GM23338 (cell line): ENCODE measurements at regions not wholly inside any gene's neighbourhood (a gene's known extent, or its start where the extent isn't known, plus 50 kb on each side); places are given as distances from the start of the nearest gene placed in this dataset.

ENCODE experiments used
- ATAC-seq: fragments of 200-7000 bp; cut with Tn5 transposase; 3 replicates; pipeline ENCODE4 v1.9.1; 2020
- DNase-seq: peaks from one replicate; pipeline ENCODE4 v3.0.0-alpha.2; 2015; ENCODE audit warnings: low spot score
- H2AFZ ChIP-seq: fragments of 200-600 bp; sonication (generic); 2 replicates; pipeline ENCODE4 v1.8.0; 2016; ENCODE audit warnings: antibody characterized with exemption, mild to moderate bottlenecking, moderate library complexity
- H3F3A ChIP-seq: fragments of 200-600 bp; sonication (generic); replicated peaks from 2 replicates; pipeline ENCODE4 v1.8.0; 2017; ENCODE audit warnings: antibody characterized with exemption, mixed run types, low read depth
- H3K27ac ChIP-seq: fragments of 200-600 bp; sonication (generic); 2 replicates; pipeline ENCODE4 v1.6.1; 2016; ENCODE audit warnings: low read depth
- H3K27me3 ChIP-seq: fragments of 200-600 bp; sonication (generic); 2 replicates; pipeline ENCODE4 v1.8.0; 2016; ENCODE audit warnings: mild to moderate bottlenecking, mixed run types, moderate library complexity; ENCODE audit not compliant: insufficient read depth
- H3K36me3 ChIP-seq: fragments of 200-600 bp; sonication (generic); 2 replicates; pipeline ENCODE4 v1.8.0; 2016; ENCODE audit warnings: mild to moderate bottlenecking; ENCODE audit not compliant: insufficient read depth
- H3K4me1 ChIP-seq: fragments of 200-600 bp; sonication (generic); 2 replicates; pipeline ENCODE4 v1.8.0; 2016; ENCODE audit warnings: mild to moderate bottlenecking, moderate library complexity; ENCODE audit not compliant: insufficient read depth
- H3K4me2 ChIP-seq: fragments of 200-600 bp; sonication (generic); 2 replicates; pipeline ENCODE4 v1.7.1; 2017; ENCODE audit warnings: mixed run types
- H3K4me3 ChIP-seq: fragments of 200-600 bp; sonication (generic); 2 replicates; pipeline ENCODE4 v1.6.1; 2016; ENCODE audit warnings: mixed run types
- H3K79me2 ChIP-seq: fragments of 200-600 bp; sonication (generic); replicated peaks from 2 replicates; pipeline ENCODE4 v1.8.0; 2017; ENCODE audit warnings: mild to moderate bottlenecking; ENCODE audit not compliant: insufficient read depth
- H3K9me2 ChIP-seq: fragments of 200-600 bp; sonication (generic); 2 replicates; pipeline ENCODE4 v1.8.0; 2017; ENCODE audit not compliant: insufficient read depth
- H4K20me1 ChIP-seq: fragments of 200-600 bp; sonication (generic); replicated peaks from 2 replicates; pipeline ENCODE4 v1.8.0; 2017; ENCODE audit warnings: mild to moderate bottlenecking; ENCODE audit not compliant: insufficient read depth
- H3K27ac Mint-ChIP-seq: 2 replicates; pipeline ENCODE4 v1.8.0; 2020; ENCODE audit warnings: inconsistent platforms, mild to moderate bottlenecking, moderate library complexity, mixed read lengths
- H3K27me3 Mint-ChIP-seq: 3 replicates; pipeline ENCODE4 v1.8.0; 2022; ENCODE audit warnings: low read depth, mild to moderate bottlenecking, moderate library complexity, mixed read lengths, inconsistent platforms; ENCODE audit not compliant: insufficient read depth, poor library complexity
- H3K36me3 Mint-ChIP-seq: 3 replicates; pipeline ENCODE4 v1.8.0; 2021; ENCODE audit warnings: low read depth, mild to moderate bottlenecking, inconsistent platforms, moderate library complexity, mixed read lengths
- H3K4me1 Mint-ChIP-seq: 3 replicates; pipeline ENCODE4 v1.8.0; 2020; ENCODE audit warnings: mild to moderate bottlenecking, inconsistent platforms, mixed read lengths
- H3K4me3 Mint-ChIP-seq: 3 replicates; pipeline ENCODE4 v1.8.0; 2021; ENCODE audit warnings: moderate library complexity, mild to moderate bottlenecking, inconsistent platforms, mixed read lengths
- H3K9me3 Mint-ChIP-seq: 3 replicates; pipeline ENCODE4 v1.8.0; 2020; ENCODE audit warnings: moderate library complexity, mild to moderate bottlenecking, inconsistent platforms, mixed read lengths
- CREB1 ChIP-seq: fragments of 250-450 bp; sonication (Bioruptor Pico); IDR thresholded peaks from 2 replicates; pipeline ENCODE4 v1.5.0; 2020; ENCODE audit warnings: low read depth, mild to moderate bottlenecking, moderate library complexity
- EZH2 ChIP-seq: fragments of 200-600 bp; sonication (generic); IDR thresholded peaks from one replicate; pipeline ENCODE4 v1.8.0; 2017; ENCODE audit warnings: antibody characterized with exemption, mild to moderate bottlenecking, low read depth; ENCODE audit not compliant: unreplicated experiment
- EZH2phosphoT487 ChIP-seq: fragments of 200-600 bp; sonication (generic); IDR thresholded peaks from one replicate; pipeline ENCODE4 v1.8.1; 2018; ENCODE audit warnings: antibody characterized with exemption; ENCODE audit not compliant: unreplicated experiment
- JUNB ChIP-seq: IDR thresholded peaks from one replicate; pipeline ENCODE4 v1.6.1; 2016; ENCODE audit warnings: antibody characterized with exemption; ENCODE audit not compliant: unreplicated experiment
- NANOG ChIP-seq: IDR thresholded peaks from 2 replicates; pipeline ENCODE4 v1.6.1; 2016; ENCODE audit warnings: antibody characterized with exemption, borderline replicate concordance
- POLR2AphosphoS5 ChIP-seq: IDR thresholded peaks from 2 replicates; pipeline ENCODE4 v1.6.1; 2016; ENCODE audit warnings: antibody characterized with exemption, low read depth
- STAT1 ChIP-seq: IDR thresholded peaks from one replicate; pipeline ENCODE4 v1.6.1; 2016; ENCODE audit warnings: antibody characterized with exemption; ENCODE audit not compliant: unreplicated experiment
- ZNF114 ChIP-seq: fragments of 250-450 bp; sonication (Bioruptor Pico); IDR thresholded peaks from 2 replicates; pipeline ENCODE4 v1.5.0; 2020; ENCODE audit warnings: mild to moderate bottlenecking, moderate library complexity
- ZNF331 ChIP-seq: fragments of 250-450 bp; sonication (Bioruptor Pico); IDR thresholded peaks from 2 replicates; pipeline ENCODE4 v1.5.0; 2020; ENCODE audit warnings: low read depth, mild to moderate bottlenecking, moderate library complexity
- TF ChIP-seq, protein P1 (sequence below): fragments of 250-450 bp; sonication (Bioruptor Pico); IDR thresholded peaks from 2 replicates; pipeline ENCODE4 v1.5.0; 2020; ENCODE audit warnings: mild to moderate bottlenecking, moderate library complexity
- TF ChIP-seq, protein P2 (sequence below): IDR thresholded peaks from one replicate; pipeline ENCODE4 v1.6.1; 2018; ENCODE audit warnings: antibody characterized with exemption; ENCODE audit not compliant: unreplicated experiment
- TF ChIP-seq, protein P3 (sequence below), 2 experiments: fragments of 200-600 bp in 1 of 2; sonication (generic) in 1 of 2; conservative IDR thresholded peaks; 2 replicates each; pipeline versions ENCODE4 v1.5.1 to v1.6.1; 2016 to 2017; ENCODE audit warnings: antibody characterized with exemption in 2 of 2, low read depth in 2 of 2, mild to moderate bottlenecking in 2 of 2, moderate library complexity in 1 of 2
- TF ChIP-seq, protein P4 (sequence below): IDR thresholded peaks from 2 replicates; pipeline ENCODE4 v1.6.1; 2016; ENCODE audit warnings: antibody characterized with exemption

DNA sequence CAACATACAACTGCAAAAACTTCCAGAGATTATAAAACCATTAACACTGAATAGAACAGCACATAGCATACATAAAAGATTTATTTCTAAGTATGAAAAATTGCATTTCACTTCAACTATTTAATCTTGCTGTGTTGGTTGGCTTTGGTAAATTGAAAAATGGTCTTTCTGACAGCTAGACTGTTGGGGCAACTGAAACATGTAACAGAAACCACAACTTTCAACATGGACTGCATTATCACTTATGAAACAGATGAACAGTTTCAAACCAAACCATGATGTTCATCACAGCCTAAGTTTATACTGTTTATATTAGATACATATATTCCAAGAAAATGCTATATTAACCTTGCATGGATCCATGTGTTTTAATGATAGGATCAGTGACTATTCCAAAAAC is 324.1 kb upstream of the PCDH9 start:
- Histone ChIP-seq H3K27me3 (no peaks in the 10 kb centered on the region), H4K20me1 (no peaks in the 10 kb centered on the region), H3K27ac (no peak overlapping the region), H3K4me3 (no peak overlapping the region), H3K4me1 (no peaks in the 10 kb centered on the region), H3K79me2 (no peaks in the 10 kb centered on the region), H2AFZ (no peak overlapping the region), H3K36me3 (no peaks in the 10 kb centered on the region), H3K4me2 (no peak overlapping the region), H3F3A (no peaks in the 10 kb centered on the region), H3K9me2 (no peaks in the 10 kb centered on the region)
- H3K4me1 Mint-ChIP-seq = no peaks in the 10 kb centered on the region
- no peak overlapping the region for H3K27ac Mint-ChIP-seq
- TF ChIP-seq CREB1 (CRISPR knock-in tag) = no peak
- TF ChIP-seq STAT1 = no peak
- no peak for TF ChIP-seq EZH2
- TF ChIP-seq ZNF331 (CRISPR knock-in tag) = no peak
- TF ChIP-seq NANOG = no peak
- TF ChIP-seq, protein P1, sequence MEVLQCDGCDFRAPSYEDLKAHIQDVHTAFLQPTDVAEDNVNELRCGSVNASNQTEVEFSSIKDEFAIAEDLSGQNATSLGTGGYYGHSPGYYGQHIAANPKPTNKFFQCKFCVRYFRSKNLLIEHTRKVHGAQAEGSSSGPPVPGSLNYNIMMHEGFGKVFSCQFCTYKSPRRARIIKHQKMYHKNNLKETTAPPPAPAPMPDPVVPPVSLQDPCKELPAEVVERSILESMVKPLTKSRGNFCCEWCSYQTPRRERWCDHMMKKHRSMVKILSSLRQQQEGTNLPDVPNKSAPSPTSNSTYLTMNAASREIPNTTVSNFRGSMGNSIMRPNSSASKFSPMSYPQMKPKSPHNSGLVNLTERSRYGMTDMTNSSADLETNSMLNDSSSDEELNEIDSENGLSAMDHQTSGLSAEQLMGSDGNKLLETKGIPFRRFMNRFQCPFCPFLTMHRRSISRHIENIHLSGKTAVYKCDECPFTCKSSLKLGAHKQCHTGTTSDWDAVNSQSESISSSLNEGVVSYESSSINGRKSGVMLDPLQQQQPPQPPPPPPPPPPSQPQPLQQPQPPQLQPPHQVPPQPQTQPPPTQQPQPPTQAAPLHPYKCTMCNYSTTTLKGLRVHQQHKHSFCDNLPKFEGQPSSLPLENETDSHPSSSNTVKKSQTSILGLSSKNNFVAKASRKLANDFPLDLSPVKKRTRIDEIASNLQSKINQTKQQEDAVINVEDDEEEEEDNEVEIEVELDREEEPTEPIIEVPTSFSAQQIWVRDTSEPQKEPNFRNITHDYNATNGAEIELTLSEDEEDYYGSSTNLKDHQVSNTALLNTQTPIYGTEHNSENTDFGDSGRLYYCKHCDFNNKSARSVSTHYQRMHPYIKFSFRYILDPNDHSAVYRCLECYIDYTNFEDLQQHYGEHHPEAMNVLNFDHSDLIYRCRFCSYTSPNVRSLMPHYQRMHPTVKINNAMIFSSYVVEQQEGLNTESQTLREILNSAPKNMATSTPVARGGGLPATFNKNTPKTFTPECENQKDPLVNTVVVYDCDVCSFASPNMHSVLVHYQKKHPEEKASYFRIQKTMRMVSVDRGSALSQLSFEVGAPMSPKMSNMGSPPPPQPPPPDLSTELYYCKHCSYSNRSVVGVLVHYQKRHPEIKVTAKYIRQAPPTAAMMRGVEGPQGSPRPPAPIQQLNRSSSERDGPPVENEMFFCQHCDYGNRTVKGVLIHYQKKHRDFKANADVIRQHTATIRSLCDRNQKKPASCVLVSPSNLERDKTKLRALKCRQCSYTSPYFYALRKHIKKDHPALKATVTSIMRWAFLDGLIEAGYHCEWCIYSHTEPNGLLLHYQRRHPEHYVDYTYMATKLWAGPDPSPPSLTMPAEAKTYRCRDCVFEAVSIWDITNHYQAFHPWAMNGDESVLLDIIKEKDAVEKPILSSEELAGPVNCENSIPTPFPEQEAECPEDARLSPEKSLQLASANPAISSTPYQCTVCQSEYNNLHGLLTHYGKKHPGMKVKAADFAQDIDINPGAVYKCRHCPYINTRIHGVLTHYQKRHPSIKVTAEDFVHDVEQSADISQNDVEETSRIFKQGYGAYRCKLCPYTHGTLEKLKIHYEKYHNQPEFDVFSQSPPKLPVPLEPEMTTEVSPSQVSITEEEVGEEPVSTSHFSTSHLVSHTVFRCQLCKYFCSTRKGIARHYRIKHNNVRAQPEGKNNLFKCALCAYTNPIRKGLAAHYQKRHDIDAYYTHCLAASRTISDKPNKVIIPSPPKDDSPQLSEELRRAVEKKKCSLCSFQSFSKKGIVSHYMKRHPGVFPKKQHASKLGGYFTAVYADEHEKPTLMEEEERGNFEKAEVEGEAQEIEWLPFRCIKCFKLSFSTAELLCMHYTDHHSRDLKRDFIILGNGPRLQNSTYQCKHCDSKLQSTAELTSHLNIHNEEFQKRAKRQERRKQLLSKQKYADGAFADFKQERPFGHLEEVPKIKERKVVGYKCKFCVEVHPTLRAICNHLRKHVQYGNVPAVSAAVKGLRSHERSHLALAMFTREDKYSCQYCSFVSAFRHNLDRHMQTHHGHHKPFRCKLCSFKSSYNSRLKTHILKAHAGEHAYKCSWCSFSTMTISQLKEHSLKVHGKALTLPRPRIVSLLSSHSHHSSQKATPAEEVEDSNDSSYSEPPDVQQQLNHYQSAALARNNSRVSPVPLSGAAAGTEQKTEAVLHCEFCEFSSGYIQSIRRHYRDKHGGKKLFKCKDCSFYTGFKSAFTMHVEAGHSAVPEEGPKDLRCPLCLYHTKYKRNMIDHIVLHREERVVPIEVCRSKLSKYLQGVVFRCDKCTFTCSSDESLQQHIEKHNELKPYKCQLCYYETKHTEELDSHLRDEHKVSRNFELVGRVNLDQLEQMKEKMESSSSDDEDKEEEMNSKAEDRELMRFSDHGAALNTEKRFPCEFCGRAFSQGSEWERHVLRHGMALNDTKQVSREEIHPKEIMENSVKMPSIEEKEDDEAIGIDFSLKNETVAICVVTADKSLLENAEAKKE (CRISPR knock-in tag) = no peak
- TF ChIP-seq JUNB = no peak
- no peak for TF ChIP-seq ZNF114 (CRISPR knock-in tag)
- TF ChIP-seq, protein P2, sequence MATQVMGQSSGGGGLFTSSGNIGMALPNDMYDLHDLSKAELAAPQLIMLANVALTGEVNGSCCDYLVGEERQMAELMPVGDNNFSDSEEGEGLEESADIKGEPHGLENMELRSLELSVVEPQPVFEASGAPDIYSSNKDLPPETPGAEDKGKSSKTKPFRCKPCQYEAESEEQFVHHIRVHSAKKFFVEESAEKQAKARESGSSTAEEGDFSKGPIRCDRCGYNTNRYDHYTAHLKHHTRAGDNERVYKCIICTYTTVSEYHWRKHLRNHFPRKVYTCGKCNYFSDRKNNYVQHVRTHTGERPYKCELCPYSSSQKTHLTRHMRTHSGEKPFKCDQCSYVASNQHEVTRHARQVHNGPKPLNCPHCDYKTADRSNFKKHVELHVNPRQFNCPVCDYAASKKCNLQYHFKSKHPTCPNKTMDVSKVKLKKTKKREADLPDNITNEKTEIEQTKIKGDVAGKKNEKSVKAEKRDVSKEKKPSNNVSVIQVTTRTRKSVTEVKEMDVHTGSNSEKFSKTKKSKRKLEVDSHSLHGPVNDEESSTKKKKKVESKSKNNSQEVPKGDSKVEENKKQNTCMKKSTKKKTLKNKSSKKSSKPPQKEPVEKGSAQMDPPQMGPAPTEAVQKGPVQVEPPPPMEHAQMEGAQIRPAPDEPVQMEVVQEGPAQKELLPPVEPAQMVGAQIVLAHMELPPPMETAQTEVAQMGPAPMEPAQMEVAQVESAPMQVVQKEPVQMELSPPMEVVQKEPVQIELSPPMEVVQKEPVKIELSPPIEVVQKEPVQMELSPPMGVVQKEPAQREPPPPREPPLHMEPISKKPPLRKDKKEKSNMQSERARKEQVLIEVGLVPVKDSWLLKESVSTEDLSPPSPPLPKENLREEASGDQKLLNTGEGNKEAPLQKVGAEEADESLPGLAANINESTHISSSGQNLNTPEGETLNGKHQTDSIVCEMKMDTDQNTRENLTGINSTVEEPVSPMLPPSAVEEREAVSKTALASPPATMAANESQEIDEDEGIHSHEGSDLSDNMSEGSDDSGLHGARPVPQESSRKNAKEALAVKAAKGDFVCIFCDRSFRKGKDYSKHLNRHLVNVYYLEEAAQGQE = no peak
- TF ChIP-seq EZH2phosphoT487 = no peak
- TF ChIP-seq, protein P3, sequence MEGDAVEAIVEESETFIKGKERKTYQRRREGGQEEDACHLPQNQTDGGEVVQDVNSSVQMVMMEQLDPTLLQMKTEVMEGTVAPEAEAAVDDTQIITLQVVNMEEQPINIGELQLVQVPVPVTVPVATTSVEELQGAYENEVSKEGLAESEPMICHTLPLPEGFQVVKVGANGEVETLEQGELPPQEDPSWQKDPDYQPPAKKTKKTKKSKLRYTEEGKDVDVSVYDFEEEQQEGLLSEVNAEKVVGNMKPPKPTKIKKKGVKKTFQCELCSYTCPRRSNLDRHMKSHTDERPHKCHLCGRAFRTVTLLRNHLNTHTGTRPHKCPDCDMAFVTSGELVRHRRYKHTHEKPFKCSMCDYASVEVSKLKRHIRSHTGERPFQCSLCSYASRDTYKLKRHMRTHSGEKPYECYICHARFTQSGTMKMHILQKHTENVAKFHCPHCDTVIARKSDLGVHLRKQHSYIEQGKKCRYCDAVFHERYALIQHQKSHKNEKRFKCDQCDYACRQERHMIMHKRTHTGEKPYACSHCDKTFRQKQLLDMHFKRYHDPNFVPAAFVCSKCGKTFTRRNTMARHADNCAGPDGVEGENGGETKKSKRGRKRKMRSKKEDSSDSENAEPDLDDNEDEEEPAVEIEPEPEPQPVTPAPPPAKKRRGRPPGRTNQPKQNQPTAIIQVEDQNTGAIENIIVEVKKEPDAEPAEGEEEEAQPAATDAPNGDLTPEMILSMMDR (conservative IDR thresholded peaks at IDR 0.05; ENCODE audit: low read depth in 2 of 2) = no peak
- TF ChIP-seq, protein P4, sequence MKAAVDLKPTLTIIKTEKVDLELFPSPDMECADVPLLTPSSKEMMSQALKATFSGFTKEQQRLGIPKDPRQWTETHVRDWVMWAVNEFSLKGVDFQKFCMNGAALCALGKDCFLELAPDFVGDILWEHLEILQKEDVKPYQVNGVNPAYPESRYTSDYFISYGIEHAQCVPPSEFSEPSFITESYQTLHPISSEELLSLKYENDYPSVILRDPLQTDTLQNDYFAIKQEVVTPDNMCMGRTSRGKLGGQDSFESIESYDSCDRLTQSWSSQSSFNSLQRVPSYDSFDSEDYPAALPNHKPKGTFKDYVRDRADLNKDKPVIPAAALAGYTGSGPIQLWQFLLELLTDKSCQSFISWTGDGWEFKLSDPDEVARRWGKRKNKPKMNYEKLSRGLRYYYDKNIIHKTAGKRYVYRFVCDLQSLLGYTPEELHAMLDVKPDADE = no peak
- no peak for TF ChIP-seq POLR2AphosphoS5
- H3K36me3 Mint-ChIP-seq = peaks cover 12% of the 10 kb centered on the region; the same call in 2 of the 3 replicates
- no peaks in the 10 kb centered on the region for H3K27me3 Mint-ChIP-seq
- DNase-seq = no peak
- peaks cover 15% of the 10 kb centered on the region for H3K9me3 Mint-ChIP-seq
- no peak for ATAC-seq
- no peak overlapping the region for H3K4me3 Mint-ChIP-seq
